ENCODE measurements at regions not wholly inside any gene's neighbourhood (a gene's known extent, or its start where the extent isn't known, plus 50 kb on each side); places are given as distances from the start of the nearest gene placed in this dataset.

- DNase-seq (ENCODE audit: low spot score) = no peak
- CTCF ChIA-PET = no interaction called here
- POLR2A ChIA-PET (ENCODE audit: low non-redundant PET) = no interaction called here
- H3K27ac ChIP-seq = no peak overlapping the region
- no peak for TF ChIP-seq CTCF (conservative IDR thresholded peaks at IDR 0.05; ENCODE audit: low read depth)
Measured at GRCh38 chr10:44209811-44210210, 175.1 kb downstream of the CXCL12 start.

DNA sequence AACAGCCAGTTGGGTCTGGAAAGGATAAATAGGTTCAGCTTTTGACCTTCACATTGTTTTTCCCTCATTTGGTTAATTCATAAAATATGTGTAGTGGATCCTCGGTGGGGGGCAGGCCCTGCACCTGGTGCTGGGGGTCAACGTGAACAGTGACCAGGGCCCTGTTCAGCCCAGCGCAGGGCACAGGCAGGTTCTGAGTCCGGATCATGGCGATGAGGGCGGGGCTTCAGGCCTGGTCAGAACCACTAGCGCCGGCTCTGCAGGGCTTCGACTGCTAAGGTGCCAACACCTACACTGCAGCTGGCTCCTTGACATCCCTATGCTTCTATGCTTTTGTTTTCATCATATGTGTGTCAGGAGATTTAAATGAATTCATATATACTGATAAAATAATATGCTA lies 177.7 kb downstream of the CXCL12 start:
- H3K27ac ChIP-seq = no peak overlapping the region
- ChIA-PET CTCF (no interaction called here), POLR2A (ENCODE audit: low non-redundant PET) (no interaction called here)
- no peak for TF ChIP-seq CTCF (conservative IDR thresholded peaks at IDR 0.05; ENCODE audit: low read depth)
- no peak for DNase-seq (ENCODE audit: low spot score)

GRCh38 chr10:44206127-44206818 lies 178.6 kb downstream of the CXCL12 start:
- POLR2A ChIA-PET (ENCODE audit: low non-redundant PET) = no interaction called here
- CTCF ChIA-PET = no interaction called here
- no peak overlapping the region for H3K27ac ChIP-seq
- DNase-seq (ENCODE audit: low spot score) = no peak
- TF ChIP-seq CTCF (conservative IDR thresholded peaks at IDR 0.05; ENCODE audit: low read depth) = no peak

DNA sequence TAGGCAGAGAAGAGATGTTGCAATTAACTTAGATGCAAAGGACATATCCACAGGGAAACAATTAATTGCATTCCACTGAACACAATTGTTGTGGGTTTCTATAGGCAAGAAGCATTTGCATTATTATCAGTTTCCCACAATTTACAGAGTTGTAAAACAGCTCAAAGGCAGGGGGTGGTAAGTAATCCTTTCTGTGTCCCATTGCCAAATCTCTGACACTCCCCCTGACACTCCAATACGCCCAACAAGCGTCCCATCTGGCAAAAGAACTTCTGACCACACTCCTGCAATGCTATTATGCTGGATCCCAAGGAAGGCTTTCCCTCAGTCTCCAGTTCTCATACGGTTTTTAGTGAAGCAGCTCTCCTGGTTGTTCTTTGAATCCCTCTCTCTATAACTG lies 179.8 kb downstream of the CXCL12 start:
- TF ChIP-seq CTCF (conservative IDR thresholded peaks at IDR 0.05; ENCODE audit: low read depth) = no peak
- POLR2A ChIA-PET (ENCODE audit: low non-redundant PET) = no interaction called here
- no peak for DNase-seq (ENCODE audit: low spot score)
- H3K27ac ChIP-seq = no peak overlapping the region
- CTCF ChIA-PET = no interaction called here

- no peak for TF ChIP-seq CTCF (conservative IDR thresholded peaks at IDR 0.05; ENCODE audit: low read depth)
- no peak overlapping the region for H3K27ac ChIP-seq
- POLR2A ChIA-PET (ENCODE audit: low non-redundant PET) = no interaction called here
- CTCF ChIA-PET = no interaction called here
- DNase-seq (ENCODE audit: low spot score) = no peak
Measured at GRCh38 chr10:44203535-44203934, 181.4 kb downstream of the CXCL12 start.

DNA sequence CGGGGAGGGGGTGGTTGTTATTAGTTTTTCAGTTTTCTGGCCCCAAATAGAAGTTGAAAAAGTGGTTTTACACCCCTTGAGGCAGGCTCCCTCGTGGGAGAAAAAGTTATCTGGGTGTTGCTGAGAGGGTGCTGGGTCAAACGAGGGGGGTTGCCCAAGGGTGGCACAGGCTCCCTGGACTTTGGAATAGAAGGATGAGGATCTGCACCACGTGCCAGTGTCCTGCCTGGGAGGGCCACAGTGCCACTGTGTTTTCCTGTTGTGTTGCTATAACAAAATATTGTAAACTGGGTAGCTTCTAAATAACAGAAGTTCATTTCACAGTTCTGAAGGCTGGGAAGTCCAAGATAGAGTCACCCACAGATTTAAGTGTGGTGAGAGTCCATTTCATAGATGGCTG lies 181.9 kb downstream of the CXCL12 start:
- CTCF ChIA-PET = no interaction called here
- POLR2A ChIA-PET (ENCODE audit: low non-redundant PET) = no interaction called here
- H3K27ac ChIP-seq = no peak overlapping the region
- no peak for DNase-seq (ENCODE audit: low spot score)
- no peak for TF ChIP-seq CTCF (conservative IDR thresholded peaks at IDR 0.05; ENCODE audit: low read depth)

DNA sequence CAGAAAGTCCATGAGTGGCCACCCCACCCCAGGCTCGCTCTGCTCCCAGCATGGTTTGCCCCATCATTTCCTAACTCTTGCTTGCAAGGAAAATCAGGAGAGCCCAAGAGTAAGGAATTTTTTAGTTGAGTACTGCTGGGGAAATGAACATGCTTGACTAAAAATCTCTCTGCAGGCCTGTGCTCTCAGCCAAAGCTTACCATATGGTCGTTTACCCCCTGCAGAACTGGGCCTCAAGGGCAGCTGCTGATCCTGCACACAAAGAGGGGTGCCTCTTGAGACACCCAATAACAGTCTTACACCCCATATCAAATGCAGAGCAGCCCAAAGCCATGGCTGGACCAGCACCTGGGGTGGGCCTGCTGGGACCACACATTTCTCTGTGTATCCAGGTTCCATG lies 183.2 kb downstream of the CXCL12 start:
- POLR2A ChIA-PET (ENCODE audit: low non-redundant PET) = no interaction called here
- no peak for DNase-seq (ENCODE audit: low spot score)
- TF ChIP-seq CTCF (conservative IDR thresholded peaks at IDR 0.05; ENCODE audit: low read depth) = no peak
- H3K27ac ChIP-seq = no peak overlapping the region
- CTCF ChIA-PET = no interaction called here
